D341Med (cell line): ENCODE measurements at regions not wholly inside any gene's neighbourhood (a gene's known extent, or its start where the extent isn't known, plus 50 kb on each side); places are given as distances from the start of the nearest gene placed in this dataset.
A peak's percentile ranks its signal among the peaks of the same experiment; 100 is the strongest.

Experiments
- DNase-seq: peaks from one replicate; pipeline ENCODE4 v3.0.0; 2012; ENCODE audit warnings: low spot score

DNA sequence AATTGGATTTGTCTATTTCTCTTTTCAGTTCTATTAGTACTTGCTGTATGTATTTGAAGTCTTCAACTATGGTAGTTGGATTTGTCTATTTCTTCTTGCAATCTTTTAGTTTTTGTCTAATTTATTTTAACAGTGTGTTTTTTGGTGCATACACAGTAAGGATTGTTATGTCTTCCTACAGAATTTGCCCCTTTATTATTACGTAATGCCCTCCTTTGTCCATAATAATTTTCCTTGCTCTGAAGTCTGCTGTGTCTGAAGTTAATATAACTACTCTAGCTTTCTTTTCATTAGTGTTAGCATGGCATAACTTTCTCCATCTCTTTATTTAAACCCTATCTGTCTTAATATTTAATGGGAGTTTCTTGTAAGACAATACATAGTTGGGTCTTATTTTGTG, 105.1 kb upstream of the STT3B start:
- no peak for DNase-seq

DNA sequence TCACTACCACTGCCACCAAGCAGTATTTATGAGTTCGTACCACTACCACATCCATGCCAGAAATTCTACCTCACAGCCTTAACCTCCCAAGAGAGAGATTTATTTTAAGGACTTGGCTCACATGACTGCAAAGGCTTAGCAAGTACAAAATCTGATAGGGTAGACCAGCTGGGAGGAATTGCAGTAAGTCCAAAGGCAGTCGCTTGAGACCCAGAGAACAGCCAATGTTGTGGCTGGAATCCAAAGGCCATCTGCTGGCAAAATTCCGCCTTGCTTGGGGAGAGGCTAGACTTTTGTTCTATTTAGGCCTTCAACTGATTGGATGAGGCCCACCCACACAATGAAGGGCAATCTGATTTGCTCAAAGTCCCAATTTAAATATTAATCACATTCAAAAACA, 101.4 kb upstream of the STT3B start:
- no peak for DNase-seq

DNA sequence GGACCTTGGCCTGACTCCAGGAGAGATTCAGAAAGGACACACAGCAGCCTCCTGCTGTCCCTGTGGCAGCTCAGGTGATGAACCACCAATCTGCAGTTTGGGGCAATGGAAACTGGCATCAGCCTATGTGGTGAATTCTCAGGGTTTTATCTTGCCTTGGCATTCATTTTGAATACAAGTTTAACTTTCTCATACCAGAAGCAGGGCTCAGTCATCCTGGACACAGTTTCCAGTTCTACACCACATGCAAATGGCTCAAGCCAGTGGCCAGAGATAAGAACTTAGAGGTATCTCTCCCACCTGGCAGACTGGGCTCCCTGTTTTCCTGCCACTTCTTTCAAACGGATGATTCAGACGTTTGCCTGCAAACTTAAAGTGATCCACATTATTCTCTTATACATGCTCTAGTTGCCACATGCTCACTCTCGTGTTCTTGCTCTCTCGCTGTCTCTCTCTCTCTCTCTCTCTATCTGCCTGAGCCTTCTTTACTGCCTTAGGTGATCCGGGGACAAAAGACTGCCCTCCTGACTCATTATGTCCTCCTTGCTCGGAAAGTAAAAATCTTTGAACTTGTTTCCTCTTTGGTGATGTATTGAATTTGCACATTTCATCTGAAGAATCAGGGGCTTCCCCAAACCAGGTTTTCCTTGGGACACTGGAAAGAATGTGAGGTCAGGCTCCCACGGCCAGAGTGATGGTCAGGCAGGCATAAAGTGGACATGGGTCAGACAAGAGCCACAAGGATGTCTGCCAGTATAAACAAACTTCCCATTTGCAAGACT, 99.6 kb upstream of the STT3B start:
- no peak for DNase-seq

- no peak for DNase-seq
These were observed 99.1 kb upstream of the STT3B start for GRCh38 chr3:31433679-31433992.

GRCh38 chr3:31434819-31435218, 97.9 kb upstream of the STT3B start:
- no peak for DNase-seq

- DNase-seq, result no peak
These were observed 95.9 kb upstream of the STT3B start for GRCh38 chr3:31436830-31437229.

GRCh38 chr3:31438742-31439141, 94.0 kb upstream of the STT3B start:
- DNase-seq, result no peak

DNA sequence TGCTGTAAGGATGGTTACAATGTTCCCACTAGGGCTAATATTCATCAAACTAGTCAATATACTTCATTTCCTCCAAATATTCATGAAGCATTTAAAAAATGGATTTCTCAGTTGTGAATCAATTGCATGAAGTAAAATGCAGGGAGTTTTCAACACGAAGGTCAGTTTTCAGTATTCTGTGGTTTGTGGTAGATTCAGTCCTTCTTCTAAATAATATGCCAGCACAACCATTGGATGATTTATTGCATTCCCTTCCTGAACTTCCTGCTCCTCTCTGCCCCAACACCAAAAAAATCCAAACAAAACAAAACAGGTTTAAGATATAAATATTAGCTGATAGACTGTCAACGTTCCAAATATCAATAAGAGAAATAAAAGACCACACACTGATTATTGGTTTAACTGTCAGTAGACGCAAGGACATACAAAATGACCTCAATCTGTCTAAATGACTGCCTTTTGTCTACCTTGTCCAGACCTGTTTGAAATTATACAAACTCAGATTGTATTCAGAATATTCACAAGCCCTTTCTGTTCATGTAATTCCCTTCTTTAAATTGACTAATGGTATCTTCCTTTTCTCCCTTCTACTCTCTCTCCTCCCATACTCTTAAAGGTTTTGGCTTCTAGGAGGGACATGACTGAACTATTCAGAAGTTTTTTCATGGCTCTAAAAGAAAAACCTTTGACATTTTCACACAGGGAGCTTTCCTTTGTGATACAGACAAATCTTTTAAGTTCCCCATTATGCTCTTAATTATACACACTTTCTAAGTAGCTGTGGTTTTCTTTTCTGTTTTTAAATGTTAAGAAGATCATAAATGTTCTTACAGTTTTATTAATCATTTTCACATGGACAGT, 92.6 kb upstream of the STT3B start:
- DNase-seq, result no peak

- no peak for DNase-seq
These were observed 91.8 kb upstream of the STT3B start for GRCh38 chr3:31440878-31441277.

GRCh38 chr3:31442755-31443154, 90.0 kb upstream of the STT3B start:
- no peak for DNase-seq

DNA sequence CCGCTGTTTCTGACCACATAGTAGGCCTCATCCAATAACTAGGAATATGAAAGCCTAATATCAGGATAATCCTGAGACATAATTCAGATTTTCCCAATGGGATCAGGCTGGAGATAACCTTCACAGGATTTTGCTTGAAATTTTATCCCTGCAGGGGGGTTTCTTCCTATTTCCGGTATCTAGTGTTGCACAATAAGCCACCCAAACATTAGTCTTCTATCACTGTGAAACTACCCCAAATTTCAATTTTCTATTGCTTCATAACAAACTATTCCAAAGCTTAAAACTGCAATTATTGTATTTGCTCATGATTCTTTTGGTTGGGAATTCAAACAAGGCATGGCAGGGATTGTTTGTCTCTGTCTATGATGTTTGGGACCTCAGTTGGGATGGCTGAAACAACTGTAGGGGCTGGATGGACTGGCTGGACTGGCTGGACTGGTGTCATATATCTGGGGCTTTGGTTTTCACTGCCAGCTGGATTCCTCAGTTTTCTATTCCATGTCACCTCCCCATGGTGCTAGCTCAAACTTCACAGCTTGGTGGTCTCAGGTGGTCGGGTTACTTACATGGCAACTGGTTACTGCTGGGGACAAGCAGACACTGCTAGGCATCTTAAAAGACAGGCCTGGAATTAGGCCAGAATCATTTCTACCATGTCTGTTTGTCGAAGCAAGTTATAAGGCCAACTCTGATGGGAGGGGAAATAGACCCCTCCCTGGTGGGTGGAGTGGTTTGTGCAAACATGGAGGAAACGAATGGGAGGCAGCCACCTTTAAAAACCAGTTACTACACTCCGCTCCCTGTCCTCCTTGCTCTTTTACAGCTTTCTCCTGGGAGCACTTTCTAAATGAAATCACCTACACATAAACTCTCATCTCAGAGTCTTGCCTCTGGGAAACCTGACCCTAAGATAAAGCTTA, 88.2 kb upstream of the STT3B start:
- DNase-seq, result no peak

DNA sequence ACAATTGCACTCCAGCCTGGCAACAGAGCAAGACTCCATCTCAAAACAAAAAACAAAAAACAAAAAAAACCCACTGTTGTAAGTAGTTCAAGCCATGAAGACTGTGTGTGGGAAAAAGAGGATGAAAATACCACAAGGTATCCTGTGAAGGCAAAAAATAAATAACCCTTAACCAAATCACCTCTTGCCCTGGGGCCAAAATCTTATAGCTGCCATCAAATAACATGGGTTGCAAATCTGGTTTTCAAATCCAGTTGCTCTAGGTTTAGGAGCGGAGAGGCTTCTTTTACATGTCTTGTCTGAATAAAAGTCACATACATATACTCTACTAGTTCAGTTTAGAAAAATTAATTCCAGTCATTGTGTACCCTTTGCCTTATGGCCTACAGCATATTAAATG, 87.0 kb upstream of the STT3B start:
- no peak for DNase-seq

DNA sequence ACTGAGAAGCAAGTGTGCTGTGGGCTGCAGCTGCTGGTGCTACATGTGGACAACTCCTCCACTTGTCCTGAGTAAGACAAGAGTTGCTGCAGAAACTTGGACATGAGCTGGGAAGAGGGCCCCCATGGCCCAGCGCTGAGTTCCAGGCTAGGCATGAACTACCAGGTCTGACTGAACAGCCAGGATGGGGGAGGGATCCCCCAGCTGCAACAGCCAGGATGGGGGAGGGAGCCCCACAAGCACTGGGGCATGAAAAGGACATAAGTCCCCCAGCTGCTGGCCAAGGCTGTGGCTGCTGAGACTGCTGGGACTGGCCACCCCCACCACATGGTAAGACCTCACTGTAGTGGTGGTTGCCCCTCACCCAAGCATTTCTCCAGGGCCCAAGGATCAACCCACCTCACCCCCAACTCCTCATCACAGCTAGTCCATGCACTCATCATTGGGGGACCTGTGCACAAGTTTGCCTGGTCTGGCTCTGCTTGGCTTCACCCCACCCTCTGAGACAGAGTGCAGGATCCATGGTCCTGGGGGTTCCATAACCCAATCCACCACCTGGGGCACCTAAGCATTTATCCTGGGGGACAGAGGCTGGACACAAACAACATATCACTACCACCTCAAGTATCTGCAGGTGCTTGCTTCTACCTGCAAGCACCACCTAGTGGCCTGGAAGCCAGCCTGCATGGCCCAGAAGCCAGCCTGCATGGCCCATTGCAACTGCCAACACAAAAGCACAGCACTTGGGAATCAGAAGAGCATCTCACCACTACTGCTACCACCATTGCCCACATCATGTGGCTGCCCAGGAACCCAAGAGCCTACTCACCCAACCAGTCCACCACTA, 84.5 kb upstream of the STT3B start:
- peak; percentile 44 for DNase-seq

DNA sequence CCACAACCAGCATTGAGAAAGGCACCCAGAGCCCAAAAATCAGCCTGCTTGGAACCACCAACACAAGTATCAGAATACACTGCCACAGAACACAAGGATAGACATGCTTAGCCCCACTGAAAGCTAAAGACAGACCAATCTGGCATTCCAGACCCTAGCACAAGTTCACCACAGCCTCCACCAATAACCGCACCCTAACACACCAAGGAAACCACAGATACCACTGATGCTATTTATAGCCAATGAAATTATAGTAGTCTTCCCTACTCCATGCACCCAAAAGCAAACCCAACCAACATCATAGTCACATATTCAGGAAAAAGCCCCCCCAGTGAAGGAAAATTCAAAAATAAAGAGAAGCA, 83.9 kb upstream of the STT3B start:
- DNase-seq, result no peak

- DNase-seq, result no peak
These were observed 83.4 kb upstream of the STT3B start for GRCh38 chr3:31449318-31449717.

GRCh38 chr3:31450345-31450744, 82.4 kb upstream of the STT3B start:
- no peak for DNase-seq

GRCh38 chr3:31452495-31453106, 80.1 kb upstream of the STT3B start:
- no peak for DNase-seq

GRCh38 chr3:31453430-31453829, 79.3 kb upstream of the STT3B start:
- no peak for DNase-seq

DNA sequence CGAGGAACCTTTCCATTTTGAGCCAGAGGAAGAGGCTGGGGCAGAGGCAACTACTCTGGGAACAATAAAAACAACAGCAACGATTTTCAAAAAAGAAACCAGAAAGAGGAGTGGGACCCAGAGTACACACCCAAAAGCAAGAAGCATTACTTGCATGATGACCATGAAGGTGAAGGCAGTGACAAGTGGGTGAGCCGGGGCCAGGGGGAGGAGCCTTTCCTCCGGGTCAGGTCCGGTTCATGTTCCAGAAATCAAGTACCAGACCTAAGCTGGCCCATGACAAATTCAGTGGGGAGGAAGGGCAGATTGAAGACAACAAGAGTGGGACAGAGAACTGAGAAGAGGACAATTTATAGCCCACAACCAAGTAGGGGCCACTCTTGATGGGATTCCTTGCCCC, 77.2 kb upstream of the STT3B start:
- DNase-seq, result no peak

- DNase-seq, result no peak
These were observed 76.4 kb upstream of the STT3B start for GRCh38 chr3:31456373-31456772.

DNA sequence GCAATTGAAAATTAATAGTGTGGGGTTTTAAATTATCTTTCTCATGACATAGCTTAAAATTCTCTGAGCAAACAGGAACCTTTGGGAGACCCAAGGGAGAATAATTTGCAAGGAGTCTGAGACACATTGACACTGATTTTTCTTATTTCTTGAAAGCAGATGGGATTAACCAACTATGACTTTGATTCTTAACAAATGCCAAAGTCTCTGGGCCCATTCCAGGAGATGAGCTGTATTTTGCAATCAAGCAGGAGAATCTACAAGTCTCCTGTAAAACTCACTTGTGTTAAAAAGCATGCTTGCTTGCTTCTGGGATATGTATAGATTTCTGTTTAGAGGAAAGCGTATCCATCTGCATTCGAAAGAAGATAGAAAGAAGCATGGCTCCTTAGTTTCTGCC, 71.3 kb upstream of the STT3B start:
- no peak for DNase-seq
